Ecto neural progenitor cell (in vitro differentiated cells): ENCODE measurements at regions not wholly inside any gene's neighbourhood (a gene's known extent, or its start where the extent isn't known, plus 50 kb on each side); places are given as distances from the start of the nearest gene placed in this dataset.
A peak's percentile ranks its signal among the peaks of the same experiment; 100 is the strongest.
"Not testable (repeated sequence)": the region's sequence is repeated elsewhere in the genome, so short reads cannot be mapped to it uniquely, and the experiment has no call there.

Source experiments
- DNase-seq: peaks from one replicate; pipeline ENCODE4 v3.0.0-alpha.2; 2018; ENCODE audit warnings: low spot score

- DNase-seq, result no peak
Measured at GRCh38 chr12:123061441-123062205, 81.1 kb downstream of the ARL6IP4 start.

DNA sequence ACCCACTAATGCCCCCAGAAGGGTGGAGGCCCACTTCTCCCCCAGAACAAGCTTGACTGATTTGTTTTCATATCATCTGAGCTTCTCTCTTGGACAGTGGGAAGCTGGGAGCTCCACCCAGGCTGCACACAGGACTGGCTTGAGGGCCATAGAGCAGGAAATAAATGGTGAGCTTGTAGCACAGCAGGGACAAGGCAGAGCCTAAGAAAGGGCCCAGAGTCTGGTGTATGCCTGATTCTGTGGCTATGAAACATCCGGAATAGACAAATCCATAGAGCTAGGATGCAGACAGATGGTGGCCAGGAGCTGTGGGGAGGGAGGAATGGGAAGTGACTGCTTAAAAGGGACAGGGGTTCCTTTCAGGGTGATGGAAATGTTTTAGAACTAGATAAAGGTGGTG, 79.0 kb downstream of the ARL6IP4 start:
- DNase-seq, result no peak

GRCh38 chr12:123058980-123059379, 78.5 kb downstream of the ARL6IP4 start:
- DNase-seq, result no peak

- no peak for DNase-seq
Measured at GRCh38 chr12:123058481-123058880, 78.0 kb downstream of the ARL6IP4 start.

DNA sequence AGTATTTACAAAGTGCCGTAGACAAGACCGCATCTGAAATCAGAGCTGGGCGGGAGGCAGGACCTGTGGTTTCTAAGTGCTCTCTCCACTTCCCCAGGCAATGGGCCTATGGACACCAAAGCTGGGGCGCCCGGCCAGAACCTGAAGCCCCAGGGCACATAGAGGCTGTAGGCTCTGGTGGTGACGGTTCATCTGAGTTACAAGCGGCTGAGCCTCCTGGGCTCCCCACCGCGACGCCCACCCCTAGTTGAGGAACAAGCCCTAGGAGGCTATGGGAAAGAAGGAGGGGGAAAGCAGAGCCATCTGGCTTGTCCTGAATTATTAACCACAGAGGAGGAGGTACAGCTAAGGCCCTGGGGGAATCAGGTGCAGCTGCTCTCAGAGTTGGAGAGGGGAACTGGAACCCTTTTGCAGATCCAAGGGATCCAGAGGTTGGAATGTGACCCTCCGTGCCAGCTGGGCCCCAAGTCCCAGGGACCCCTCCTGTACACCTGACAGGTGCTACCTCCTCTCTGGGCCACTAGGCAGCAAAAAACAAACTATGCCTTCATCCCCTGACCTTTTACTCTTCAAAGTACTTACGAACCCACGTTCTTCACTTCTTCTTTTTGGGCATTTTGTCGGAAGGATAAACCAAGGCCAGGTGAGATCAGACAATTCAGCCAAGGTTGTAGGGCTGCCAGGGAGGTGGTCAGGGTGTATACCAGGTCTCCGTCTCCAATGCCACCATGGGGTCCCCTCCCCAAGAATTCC, 77.2 kb downstream of the ARL6IP4 start:
- no peak for DNase-seq

DNA sequence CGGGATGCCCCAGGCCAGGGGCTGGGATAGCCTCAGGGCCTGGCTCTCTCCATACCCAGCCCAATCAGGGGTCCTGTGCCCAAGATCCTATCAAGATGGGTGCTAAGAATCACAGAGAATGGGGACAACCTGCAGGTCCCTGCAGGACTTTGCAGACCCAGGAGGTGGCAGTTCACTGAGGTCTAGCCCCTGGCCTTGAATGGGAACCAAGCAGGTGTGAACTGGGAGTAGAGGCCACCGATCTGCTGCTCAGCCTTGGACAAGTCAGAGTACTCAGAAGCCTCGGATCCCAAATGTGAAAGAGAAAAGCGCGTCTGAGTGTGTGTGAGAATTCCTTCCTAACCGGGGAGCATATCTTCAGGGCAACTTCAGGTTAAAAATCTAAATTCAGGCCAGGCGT, 76.2 kb downstream of the ARL6IP4 start:
- no peak for DNase-seq

- no peak for DNase-seq
Measured at GRCh38 chr12:123056053-123056452, 75.6 kb downstream of the ARL6IP4 start.

DNA sequence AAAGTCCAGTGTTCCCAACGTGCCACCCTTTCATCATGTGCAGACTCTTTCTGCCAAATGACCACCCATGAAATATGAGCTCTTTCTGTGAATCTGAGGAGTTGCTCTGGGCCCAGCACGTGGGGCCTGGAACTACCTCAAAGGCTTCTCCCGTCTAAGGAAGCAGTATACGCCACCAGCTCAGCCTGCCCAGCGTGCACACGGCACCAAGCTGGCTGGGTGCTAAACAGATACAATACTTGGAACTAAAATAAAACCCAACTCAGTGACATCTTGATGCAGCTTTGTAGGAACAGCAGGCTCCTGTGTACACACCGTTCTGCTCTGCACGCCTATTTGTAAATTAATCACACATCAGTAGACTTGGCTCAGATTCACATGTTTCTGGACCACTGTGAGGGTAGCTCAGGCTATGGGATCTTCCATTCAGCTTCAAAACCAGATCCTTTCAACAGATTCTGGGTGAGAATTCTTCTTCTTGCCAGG, 74.8 kb downstream of the ARL6IP4 start:
- no peak for DNase-seq

GRCh38 chr12:123054371-123054770, 73.9 kb downstream of the ARL6IP4 start:
- no peak for DNase-seq

DNA sequence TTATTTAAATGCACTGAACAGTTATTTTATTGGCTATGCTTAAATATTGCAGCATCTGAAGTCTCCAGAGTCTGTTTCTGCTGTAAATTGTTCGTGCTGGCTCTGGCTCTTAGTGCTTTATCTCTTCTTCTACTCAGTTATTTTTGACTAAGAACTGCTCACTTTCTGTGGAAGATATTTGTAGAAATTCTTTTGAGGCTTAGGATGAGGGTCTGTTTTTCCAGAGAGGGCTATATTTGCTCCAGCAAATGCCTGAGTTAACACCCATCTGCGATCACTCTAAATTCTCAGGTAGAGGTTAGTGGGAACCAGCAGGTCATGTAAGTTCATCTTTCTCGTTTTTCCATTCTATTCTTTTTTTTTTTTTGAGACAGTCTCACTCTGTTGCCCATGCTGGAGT, 71.1 kb downstream of the ARL6IP4 start:
- no peak for DNase-seq

DNA sequence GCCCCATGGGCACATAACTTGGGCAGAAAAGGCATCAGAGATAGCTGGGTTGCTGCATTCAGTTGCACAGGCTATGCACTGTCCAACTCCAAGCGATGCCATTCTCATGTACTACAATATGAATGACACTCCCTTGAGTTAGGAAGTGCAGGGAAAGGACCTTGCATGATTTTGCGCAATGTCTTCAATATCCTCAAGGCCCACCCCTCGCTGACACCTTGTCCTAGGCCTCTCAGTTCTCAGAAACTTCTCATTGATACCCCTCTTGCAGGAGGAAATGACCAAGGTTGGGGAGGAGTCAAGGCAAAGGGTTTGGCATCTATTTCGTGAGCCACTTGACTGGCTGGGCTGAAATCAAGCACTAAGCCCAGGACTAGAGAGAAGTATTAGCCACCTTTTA, 70.4 kb downstream of the ARL6IP4 start:
- no peak for DNase-seq

GRCh38 chr12:123050331-123050831, 69.9 kb downstream of the ARL6IP4 start:
- DNase-seq, result no peak

DNA sequence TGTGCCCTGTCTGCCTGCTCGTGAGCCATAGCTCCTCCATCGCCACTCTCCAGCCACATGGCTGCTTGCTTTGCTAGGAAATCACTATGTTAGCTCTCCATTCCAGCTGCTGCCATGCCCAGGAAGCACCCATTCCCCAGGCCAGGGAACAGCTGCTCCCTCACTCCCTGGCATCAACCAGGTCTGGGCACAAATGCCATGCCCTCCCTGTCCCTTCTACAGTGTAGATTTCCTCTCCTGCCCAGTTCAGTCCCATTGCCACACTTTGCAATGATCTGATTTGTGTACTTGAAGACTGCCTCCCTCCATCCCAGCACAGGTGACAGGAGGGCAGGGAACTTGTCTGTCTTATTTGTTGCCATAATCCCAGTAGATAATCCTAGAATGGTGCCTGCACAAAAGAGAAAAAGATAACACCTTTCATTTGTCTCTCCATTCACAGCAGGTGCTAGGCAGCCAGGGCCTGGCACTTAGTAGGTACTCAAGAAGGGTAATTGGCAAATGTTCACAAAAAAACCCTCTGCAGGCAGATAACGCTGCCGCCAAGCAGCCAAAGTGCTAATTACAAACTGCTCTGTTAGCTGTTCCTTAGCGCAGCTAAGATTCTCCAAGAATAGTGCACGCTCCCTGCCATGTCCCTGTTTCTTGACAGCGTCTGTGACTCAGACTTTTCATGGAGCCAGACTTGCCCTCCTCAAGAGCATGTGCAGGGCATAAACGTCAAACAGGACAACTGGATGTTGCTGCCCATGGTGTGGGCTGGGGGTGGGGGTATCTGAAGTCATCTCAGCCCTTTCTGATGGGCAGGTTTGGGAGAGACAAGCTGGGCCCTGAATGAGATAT, 69.1 kb downstream of the ARL6IP4 start:
- DNase-seq, result no peak

DNA sequence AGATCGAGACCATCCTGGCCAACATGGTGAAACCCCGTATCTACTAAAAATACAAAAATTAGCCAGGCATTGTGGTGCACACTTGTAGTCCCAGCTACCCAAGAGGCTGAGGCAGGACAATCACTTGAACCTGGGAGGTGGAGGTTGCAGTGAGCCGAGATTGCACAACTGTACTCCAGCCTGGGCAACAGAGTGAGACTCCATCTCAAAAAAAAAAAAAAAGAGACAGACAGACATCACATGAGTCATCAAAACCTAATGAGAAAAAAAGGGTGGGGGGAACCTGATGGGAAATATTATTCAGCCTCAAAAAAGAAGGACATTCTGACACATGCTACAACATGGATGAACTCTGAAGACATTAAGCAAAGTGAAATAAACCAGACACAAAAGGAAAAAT, 67.4 kb downstream of the ARL6IP4 start:
- not testable (repeated sequence) for DNase-seq

DNA sequence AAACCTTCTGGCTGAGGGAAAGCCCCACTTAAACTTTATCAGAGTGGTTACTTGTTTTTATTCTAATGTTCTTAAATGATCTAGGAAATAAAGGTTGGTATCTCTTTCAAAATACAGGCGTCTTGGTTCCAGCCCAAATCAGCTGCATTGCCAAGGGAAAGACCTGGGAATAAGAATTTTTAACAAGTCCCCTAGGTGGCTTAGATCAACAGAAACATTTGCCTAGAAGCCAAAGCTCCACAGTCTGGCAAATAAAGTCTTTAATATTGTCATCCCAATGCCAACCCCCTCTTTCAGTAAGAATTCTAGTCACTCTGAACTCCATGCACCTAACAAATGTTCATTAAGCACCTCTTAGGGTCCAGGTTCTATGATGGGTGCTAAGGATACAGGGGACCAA, 66.8 kb downstream of the ARL6IP4 start:
- DNase-seq, result no peak

DNA sequence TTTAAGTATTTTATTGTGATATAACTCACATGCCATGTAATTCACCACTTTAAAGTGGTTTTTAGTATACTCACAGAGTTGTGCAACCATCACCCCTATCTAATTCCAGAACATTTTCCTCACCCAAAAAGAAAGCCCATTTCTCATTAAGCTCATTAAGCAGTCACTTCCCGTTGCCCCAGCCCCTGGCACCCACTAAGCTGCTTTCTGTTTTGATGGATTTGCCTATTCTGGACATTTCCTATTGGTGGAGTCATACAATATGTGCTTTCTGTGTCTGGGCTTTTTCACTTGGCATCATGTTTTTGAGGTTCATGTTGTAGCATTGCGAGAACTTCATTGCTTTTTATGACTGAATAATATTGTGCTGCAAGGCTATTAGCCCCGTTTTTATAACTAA, 66.0 kb downstream of the ARL6IP4 start:
- no peak for DNase-seq

GRCh38 chr12:123045678-123046077, 65.2 kb downstream of the ARL6IP4 start:
- DNase-seq, result no peak

DNA sequence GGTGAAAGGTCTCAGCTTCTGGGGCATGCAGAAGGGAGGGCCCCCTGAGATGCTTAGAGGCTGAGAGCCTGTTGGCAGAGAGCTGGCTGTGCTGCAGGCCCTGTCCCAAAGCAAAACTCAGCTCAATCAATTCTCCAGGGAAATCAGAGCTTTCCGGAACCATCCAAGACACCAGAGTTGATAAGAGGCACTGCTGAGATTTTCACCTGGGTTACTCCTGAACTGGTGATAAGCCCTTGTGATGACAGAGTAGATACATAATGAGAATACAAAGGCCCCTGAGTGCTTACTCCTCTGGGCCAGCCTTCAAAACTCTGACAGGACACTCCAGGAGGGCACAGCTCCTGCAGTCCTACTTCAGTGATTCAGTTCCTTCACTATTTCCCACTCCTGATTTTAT, 63.9 kb downstream of the ARL6IP4 start:
- DNase-seq, result no peak

GRCh38 chr12:123043536-123044001, 63.1 kb downstream of the ARL6IP4 start:
- peak; percentile 81 for DNase-seq

- DNase-seq, result no peak
Measured at GRCh38 chr12:123042833-123043232, 62.4 kb downstream of the ARL6IP4 start.

DNA sequence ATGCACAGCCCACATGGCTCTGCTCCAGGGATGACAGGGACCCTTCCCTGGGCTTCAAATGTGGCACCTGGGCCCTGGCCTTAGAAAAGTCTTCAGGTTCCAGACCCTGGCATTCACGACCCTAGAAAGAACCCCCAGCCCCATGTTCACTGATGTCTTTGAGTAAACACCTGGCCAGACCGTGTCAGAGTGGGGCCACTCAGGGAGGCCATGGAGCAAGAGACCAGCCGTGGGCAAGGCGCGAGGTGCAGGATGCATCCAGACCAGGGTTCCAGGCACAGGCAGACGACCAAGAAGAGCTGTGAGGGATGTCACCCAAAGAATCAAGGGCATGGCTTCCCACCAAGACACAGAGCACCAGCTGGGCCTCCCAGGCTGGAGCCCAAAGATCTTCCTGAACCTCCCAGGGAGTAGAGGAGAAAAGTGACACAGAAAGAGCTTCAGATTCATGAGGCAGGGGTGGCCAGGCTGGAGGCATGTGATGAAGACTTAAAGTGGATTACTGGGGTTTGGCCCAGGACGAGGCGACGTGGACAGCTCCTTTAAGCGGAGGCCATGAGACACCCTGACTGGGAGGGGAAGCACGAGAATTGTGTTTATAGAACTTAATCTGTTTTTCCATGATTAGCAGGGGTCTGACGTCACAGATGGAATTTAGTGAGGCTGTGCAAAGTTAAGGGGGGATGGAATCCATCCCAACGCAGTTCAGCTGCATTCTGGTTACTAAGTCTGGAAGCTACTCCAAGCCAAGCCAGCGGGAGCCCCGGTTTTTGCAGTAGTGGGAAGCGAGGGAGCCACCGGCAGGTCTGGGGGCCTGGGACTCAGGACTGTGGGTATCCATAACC, 61.6 kb downstream of the ARL6IP4 start:
- DNase-seq, result no peak
